Activated T-helper 1 cell treated with anti-CD3 and anti-CD28 coated beads, Interleukin-12 subunit alpha, Interleukin-12 subunit beta, Interleukin-2, Interleukin-4 antibody, amounts not matched to agents 30 ng/mL and 10 ng/mL and 1 ng/mL, durations not matched to agents 14 hours and 24 hours and 36 hours (primary cell): ENCODE measurements at regions not wholly inside any gene's neighbourhood (a gene's known extent, or its start where the extent isn't known, plus 50 kb on each side); places are given as distances from the start of the nearest gene placed in this dataset.

ENCODE experiments used
- DNase-seq: peaks from one replicate; pipeline ENCODE4 v3.0.0; 2021; ENCODE audit warnings: low spot score
- H3K27ac Mint-ChIP-seq: one replicate; pipeline ENCODE4 v1.8.0; 2021; ENCODE audit warnings: mild to moderate bottlenecking, mixed read lengths
- H3K27me3 Mint-ChIP-seq: one replicate; pipeline ENCODE4 v1.8.0; 2022; ENCODE audit warnings: mild to moderate bottlenecking, moderate library complexity, mixed read lengths; ENCODE audit not compliant: insufficient read depth
- H3K36me3 Mint-ChIP-seq: one replicate; pipeline ENCODE4 v1.8.0; 2021; ENCODE audit warnings: low read depth, mixed read lengths
- H3K4me1 Mint-ChIP-seq: one replicate; pipeline ENCODE4 v1.8.0; 2021; ENCODE audit warnings: low read depth, mixed read lengths
- H3K4me3 Mint-ChIP-seq: one replicate; pipeline ENCODE4 v1.8.0; 2021; ENCODE audit warnings: mild to moderate bottlenecking, moderate library complexity, mixed read lengths
- H3K9me3 Mint-ChIP-seq: one replicate; pipeline ENCODE4 v1.8.0; 2021; ENCODE audit warnings: mixed read lengths
- intact Hi-C: fragments of 100-400 bp; cut with micrococcal nuclease; formaldehyde crosslinking; loops from one replicate; pipeline ENCODE4 v1.15.1; 2024

- DNase-seq: no peak
- no peaks in the 10 kb centered on the region for H3K36me3 Mint-ChIP-seq
- no peak overlapping the region for H3K27ac Mint-ChIP-seq
- H3K4me3 Mint-ChIP-seq: no peak overlapping the region
- intact Hi-C loops: no loop called here
- peaks cover 16% of the 10 kb centered on the region for H3K27me3 Mint-ChIP-seq
- no peaks in the 10 kb centered on the region for H3K9me3 Mint-ChIP-seq
- no peaks in the 10 kb centered on the region for H3K4me1 Mint-ChIP-seq
Observed at GRCh38 chr9:87286506-87286905, 211.2 kb upstream of the DAPK1 start.

- no peak overlapping the region for H3K4me3 Mint-ChIP-seq
- no peaks in the 10 kb centered on the region for H3K36me3 Mint-ChIP-seq
- peaks cover 12% of the 10 kb centered on the region for H3K27me3 Mint-ChIP-seq
Observed at GRCh38 chr9:87290241-87291052, 207.2 kb upstream of the DAPK1 start.

GRCh38 chr9:87292449-87293191 is 205.0 kb upstream of the DAPK1 start:
- peaks cover 8% of the 10 kb centered on the region for H3K27me3 Mint-ChIP-seq
- no peak overlapping the region for H3K27ac Mint-ChIP-seq
- no peaks in the 10 kb centered on the region for H3K36me3 Mint-ChIP-seq
- no peak overlapping the region for H3K4me3 Mint-ChIP-seq
- intact Hi-C loops: no loop called here
- H3K4me1 Mint-ChIP-seq: no peaks in the 10 kb centered on the region
- H3K9me3 Mint-ChIP-seq: no peaks in the 10 kb centered on the region
- DNase-seq: no peak

More at GRCh38 chr9:87290241-87291052, 207.2 kb upstream of the DAPK1 start:
- Mint-ChIP-seq H3K4me1 (no peaks in the 10 kb centered on the region), H3K9me3 (no peaks in the 10 kb centered on the region), H3K27ac (no peak overlapping the region)
- intact Hi-C loops: no loop called here
- DNase-seq: no peak

- Mint-ChIP-seq H3K4me3 (no peak overlapping the region), H3K36me3 (no peaks in the 10 kb centered on the region), H3K27ac (no peak overlapping the region), H3K27me3 (peaks cover 4% of the 10 kb centered on the region), H3K4me1 (no peaks in the 10 kb centered on the region), H3K9me3 (no peaks in the 10 kb centered on the region)
- no peak for DNase-seq
- intact Hi-C loops: no loop called here
Observed at GRCh38 chr9:87294126-87294525, 203.5 kb upstream of the DAPK1 start.

- H3K4me3 Mint-ChIP-seq: no peak overlapping the region
- no peaks in the 10 kb centered on the region for H3K9me3 Mint-ChIP-seq
- intact Hi-C loops: no loop called here
- peaks cover 10% of the 10 kb centered on the region for H3K27me3 Mint-ChIP-seq
- H3K27ac Mint-ChIP-seq: no peak overlapping the region
- no peak for DNase-seq
- H3K36me3 Mint-ChIP-seq: no peaks in the 10 kb centered on the region
- no peaks in the 10 kb centered on the region for H3K4me1 Mint-ChIP-seq
Observed at GRCh38 chr9:87300915-87301314, 196.8 kb upstream of the DAPK1 start.

GRCh38 chr9:87301371-87301770 is 196.3 kb upstream of the DAPK1 start:
- no peaks in the 10 kb centered on the region for H3K4me1 Mint-ChIP-seq
- no peaks in the 10 kb centered on the region for H3K36me3 Mint-ChIP-seq
- no peak for DNase-seq
- no peaks in the 10 kb centered on the region for H3K9me3 Mint-ChIP-seq
- H3K27me3 Mint-ChIP-seq: peaks cover 10% of the 10 kb centered on the region
- intact Hi-C loops: no loop called here
- H3K4me3 Mint-ChIP-seq: no peak overlapping the region
- no peak overlapping the region for H3K27ac Mint-ChIP-seq

- Mint-ChIP-seq H3K36me3 (no peaks in the 10 kb centered on the region), H3K4me1 (no peaks in the 10 kb centered on the region), H3K27ac (no peak overlapping the region), H3K4me3 (no peak overlapping the region), H3K27me3 (peaks cover 9% of the 10 kb centered on the region), H3K9me3 (no peaks in the 10 kb centered on the region)
- intact Hi-C loops: no loop called here
- DNase-seq: no peak
Observed at GRCh38 chr9:87305151-87305550, 192.5 kb upstream of the DAPK1 start.

GRCh38 chr9:87306006-87306405 is 191.7 kb upstream of the DAPK1 start:
- Mint-ChIP-seq H3K27ac (no peak overlapping the region), H3K9me3 (no peaks in the 10 kb centered on the region), H3K4me3 (no peak overlapping the region), H3K36me3 (no peaks in the 10 kb centered on the region), H3K4me1 (no peaks in the 10 kb centered on the region), H3K27me3 (peaks cover 9% of the 10 kb centered on the region)
- no peak for DNase-seq
- intact Hi-C loops: no loop called here

- H3K27ac Mint-ChIP-seq: no peak overlapping the region
- H3K27me3 Mint-ChIP-seq: peaks cover 2% of the 10 kb centered on the region
- intact Hi-C loops: no loop called here
- no peaks in the 10 kb centered on the region for H3K4me1 Mint-ChIP-seq
- no peak overlapping the region for H3K4me3 Mint-ChIP-seq
- H3K9me3 Mint-ChIP-seq: no peaks in the 10 kb centered on the region
- H3K36me3 Mint-ChIP-seq: no peaks in the 10 kb centered on the region
- no peak for DNase-seq
Observed at GRCh38 chr9:87307848-87308247, 189.8 kb upstream of the DAPK1 start.

GRCh38 chr9:87309236-87309635 is 188.4 kb upstream of the DAPK1 start:
- Mint-ChIP-seq H3K27me3 (peaks cover 2% of the 10 kb centered on the region), H3K4me1 (no peaks in the 10 kb centered on the region), H3K36me3 (no peaks in the 10 kb centered on the region), H3K27ac (no peak overlapping the region), H3K4me3 (no peak overlapping the region), H3K9me3 (no peaks in the 10 kb centered on the region)
- intact Hi-C loops: no loop called here
- DNase-seq: no peak

GRCh38 chr9:87310827-87311523 is 186.7 kb upstream of the DAPK1 start:
- H3K36me3 Mint-ChIP-seq: no peaks in the 10 kb centered on the region
- H3K27me3 Mint-ChIP-seq: peaks cover 2% of the 10 kb centered on the region
- DNase-seq: no peak
- no peaks in the 10 kb centered on the region for H3K4me1 Mint-ChIP-seq
- H3K4me3 Mint-ChIP-seq: no peak overlapping the region
- no peak overlapping the region for H3K27ac Mint-ChIP-seq
- H3K9me3 Mint-ChIP-seq: no peaks in the 10 kb centered on the region
- intact Hi-C loops: no loop called here

- Mint-ChIP-seq H3K27ac (no peak overlapping the region), H3K4me3 (no peak overlapping the region), H3K36me3 (no peaks in the 10 kb centered on the region), H3K27me3 (peaks cover 8% of the 10 kb centered on the region), H3K9me3 (no peaks in the 10 kb centered on the region), H3K4me1 (no peaks in the 10 kb centered on the region)
- no peak for DNase-seq
- intact Hi-C loops: no loop called here
Observed at GRCh38 chr9:87319656-87320055, 178.0 kb upstream of the DAPK1 start.
